ENCODE measurements at regions not wholly inside any gene's neighbourhood (a gene's known extent, or its start where the extent isn't known, plus 50 kb on each side); places are given as distances from the start of the nearest gene placed in this dataset.

DNA sequence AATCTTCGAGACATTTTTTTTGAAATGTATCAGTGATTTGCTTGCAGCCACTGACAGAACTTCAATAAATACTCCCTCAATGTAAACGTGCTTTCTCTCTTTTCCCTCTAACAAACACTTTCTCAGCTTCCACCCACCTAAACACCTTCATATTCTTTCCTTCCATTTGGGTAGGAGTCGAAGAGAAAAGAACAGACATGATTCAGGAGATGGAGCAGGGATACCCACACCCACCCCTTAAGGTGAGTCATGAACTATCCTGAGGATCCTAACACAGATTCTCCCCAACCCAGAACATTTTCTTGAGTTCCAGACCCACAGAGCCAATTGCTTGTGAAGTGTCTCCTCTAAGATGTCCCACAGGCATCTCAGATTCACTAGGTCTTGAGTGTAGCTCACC, 488.8 kb downstream of the CDK5RAP2 start:
- no peak for DNase-seq (ENCODE audit: insufficient read length, low spot score)
- no peak for TF ChIP-seq POLR2A (IDR thresholded peaks at IDR 0.05; ENCODE audit: low read depth, low read length)
- no peak for TF ChIP-seq POU2F2 (IDR thresholded peaks at IDR 0.05; ENCODE audit: low read depth, low read length)
- no peak for TF ChIP-seq SPI1 (IDR thresholded peaks at IDR 0.05; ENCODE audit: low read depth, low read length)
- TF ChIP-seq POLR2AphosphoS5 (IDR thresholded peaks at IDR 0.05; ENCODE audit: low read depth, low read length) = no peak
- no peak for TF ChIP-seq TAF1 (IDR thresholded peaks at IDR 0.05; ENCODE audit: low read depth, low read length)
- no peak for TF ChIP-seq PAX5 (IDR thresholded peaks at IDR 0.05; ENCODE audit: insufficient read depth, low read length, severe bottlenecking)
- no peak for FAIRE-seq

DNA sequence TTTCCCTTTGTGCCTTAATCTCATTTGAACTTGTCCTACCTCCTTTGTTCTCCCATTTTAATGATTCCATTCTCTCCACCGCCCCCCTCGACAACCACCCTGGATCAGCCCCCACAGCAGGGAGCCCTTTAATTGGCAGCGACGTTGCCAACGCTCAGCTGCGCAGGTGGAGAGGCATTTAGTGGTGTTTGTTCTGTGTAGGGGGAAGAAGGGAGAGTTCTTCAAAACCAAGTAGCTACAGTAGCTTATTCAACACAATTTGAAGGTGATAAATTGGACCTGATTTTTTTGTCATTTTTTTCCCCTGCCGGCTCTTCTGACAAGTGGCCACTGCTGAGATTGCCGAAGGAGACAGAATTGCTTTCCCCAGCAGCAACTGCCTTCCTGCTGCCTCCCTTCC, 499.1 kb downstream of the CDK5RAP2 start:
- DNase-seq (ENCODE audit: insufficient read length, low spot score) (no peak), FAIRE-seq (no peak)
- TF ChIP-seq PAX5 (IDR thresholded peaks at IDR 0.05; ENCODE audit: insufficient read depth, low read length, severe bottlenecking) (no peak), POLR2AphosphoS5 (IDR thresholded peaks at IDR 0.05; ENCODE audit: low read depth, low read length) (no peak), TAF1 (IDR thresholded peaks at IDR 0.05; ENCODE audit: low read depth, low read length) (no peak), POU2F2 (IDR thresholded peaks at IDR 0.05; ENCODE audit: low read depth, low read length) (no peak), POLR2A (IDR thresholded peaks at IDR 0.05; ENCODE audit: low read depth, low read length) (no peak), SPI1 (IDR thresholded peaks at IDR 0.05; ENCODE audit: low read depth, low read length) (no peak)

DNA sequence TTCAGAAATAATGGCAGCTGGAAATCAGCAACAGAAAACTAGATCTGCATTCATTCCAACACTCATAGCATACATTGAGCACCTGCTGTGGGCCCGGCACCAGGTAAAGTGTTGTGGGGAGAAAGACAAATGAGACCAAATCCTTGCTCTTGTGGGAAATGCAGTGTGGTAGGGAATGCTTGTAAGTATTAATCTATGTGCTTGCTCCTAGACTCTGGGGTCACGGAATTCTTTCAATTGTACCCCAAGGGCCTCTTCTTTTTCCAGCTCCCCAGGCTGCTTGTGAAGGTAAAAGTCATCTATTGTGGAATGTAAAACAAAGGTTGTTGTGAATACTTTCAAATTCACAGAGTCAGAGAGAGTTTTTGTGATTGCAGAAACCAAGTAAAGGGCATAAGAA, 501.9 kb downstream of the CDK5RAP2 start:
- FAIRE-seq (no peak), DNase-seq (ENCODE audit: insufficient read length, low spot score) (no peak)
- TF ChIP-seq POU2F2 (IDR thresholded peaks at IDR 0.05; ENCODE audit: low read depth, low read length) = no peak

DNA sequence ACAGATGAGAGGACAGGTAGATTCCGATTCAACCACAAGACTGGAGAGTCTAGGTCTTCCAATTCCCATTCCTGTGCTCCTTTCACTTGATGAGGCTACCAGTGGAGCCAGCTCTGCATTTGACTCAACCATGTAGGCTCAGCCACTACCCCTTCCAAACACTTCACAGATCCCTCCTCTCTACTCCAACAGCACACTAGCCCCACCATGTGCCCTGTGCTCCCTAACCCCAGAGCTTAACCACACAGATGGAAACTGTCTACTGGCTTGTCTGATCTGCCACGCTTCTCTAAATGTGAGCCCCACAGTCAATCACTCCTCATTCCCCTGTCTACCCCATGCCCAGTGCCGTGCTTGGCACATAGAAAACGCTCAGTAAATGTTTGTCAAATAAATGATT, 508.2 kb downstream of the CDK5RAP2 start:
- TF ChIP-seq POU2F2 (IDR thresholded peaks at IDR 0.05; ENCODE audit: low read depth, low read length) (no peak), SPI1 (IDR thresholded peaks at IDR 0.05; ENCODE audit: low read depth, low read length) (no peak), TAF1 (IDR thresholded peaks at IDR 0.05; ENCODE audit: low read depth, low read length) (no peak), POLR2A (IDR thresholded peaks at IDR 0.05; ENCODE audit: low read depth, low read length) (no peak), PAX5 (IDR thresholded peaks at IDR 0.05; ENCODE audit: insufficient read depth, low read length, severe bottlenecking) (no peak), POLR2AphosphoS5 (IDR thresholded peaks at IDR 0.05; ENCODE audit: low read depth, low read length) (no peak)
- no peak for FAIRE-seq
- no peak for DNase-seq (ENCODE audit: insufficient read length, low spot score)

DNA sequence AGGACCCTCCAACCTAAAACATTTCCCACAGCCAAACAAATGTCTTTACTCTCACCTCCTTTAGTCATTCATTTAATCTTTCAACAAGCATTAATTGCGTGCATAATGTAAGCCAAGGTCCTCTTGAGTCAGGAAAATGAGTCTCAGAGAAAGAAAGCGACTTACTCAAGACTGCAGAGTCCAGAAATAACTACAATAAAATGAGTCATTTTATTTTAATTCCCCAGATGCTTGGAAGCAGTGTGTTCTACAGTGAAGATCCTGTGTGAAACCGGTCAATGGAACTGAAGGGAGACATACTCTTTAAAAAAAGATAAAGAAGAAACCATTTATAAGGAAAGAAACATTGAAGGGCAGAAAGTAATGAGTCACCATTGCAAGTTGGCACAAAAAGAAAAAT, 513.7 kb downstream of the CDK5RAP2 start:
- no peak for FAIRE-seq

DNA sequence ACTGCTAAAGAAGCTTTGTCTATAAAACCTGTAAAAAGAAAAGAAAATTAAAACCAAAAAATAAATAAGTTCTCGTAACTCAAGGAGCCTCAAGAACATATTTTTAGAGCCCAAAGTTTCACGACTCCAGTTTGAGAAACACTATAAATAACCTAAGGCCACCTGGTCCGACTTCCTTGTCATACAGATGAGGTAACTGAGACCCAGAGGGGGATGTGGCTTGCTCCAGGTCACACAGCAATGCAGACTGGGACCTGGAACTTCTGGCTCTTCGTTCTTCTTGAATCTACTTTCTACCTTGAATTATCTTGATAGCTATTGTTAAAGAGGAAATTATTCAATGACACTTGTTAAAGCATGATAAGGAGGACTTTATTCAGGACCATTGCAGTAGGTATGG, 514.8 kb downstream of the CDK5RAP2 start:
- no peak for TF ChIP-seq POU2F2 (IDR thresholded peaks at IDR 0.05; ENCODE audit: low read depth, low read length)
- no peak for TF ChIP-seq POLR2A (IDR thresholded peaks at IDR 0.05; ENCODE audit: low read depth, low read length)
- TF ChIP-seq PAX5 (IDR thresholded peaks at IDR 0.05; ENCODE audit: insufficient read depth, low read length, severe bottlenecking) = no peak
- no peak for TF ChIP-seq SPI1 (IDR thresholded peaks at IDR 0.05; ENCODE audit: low read depth, low read length)
- TF ChIP-seq POLR2AphosphoS5 (IDR thresholded peaks at IDR 0.05; ENCODE audit: low read depth, low read length) = no peak
- TF ChIP-seq TAF1 (IDR thresholded peaks at IDR 0.05; ENCODE audit: low read depth, low read length) = no peak
- no peak for FAIRE-seq
- no peak for DNase-seq (ENCODE audit: insufficient read length, low spot score)

More for the DNA sequence above, 513.7 kb downstream of the CDK5RAP2 start:
- DNase-seq (ENCODE audit: insufficient read length, low spot score) = no peak
- TF ChIP-seq POLR2AphosphoS5 (IDR thresholded peaks at IDR 0.05; ENCODE audit: low read depth, low read length) (no peak), POLR2A (IDR thresholded peaks at IDR 0.05; ENCODE audit: low read depth, low read length) (no peak), SPI1 (IDR thresholded peaks at IDR 0.05; ENCODE audit: low read depth, low read length) (no peak), TAF1 (IDR thresholded peaks at IDR 0.05; ENCODE audit: low read depth, low read length) (no peak), PAX5 (IDR thresholded peaks at IDR 0.05; ENCODE audit: insufficient read depth, low read length, severe bottlenecking) (no peak), POU2F2 (IDR thresholded peaks at IDR 0.05; ENCODE audit: low read depth, low read length) (no peak)

DNA sequence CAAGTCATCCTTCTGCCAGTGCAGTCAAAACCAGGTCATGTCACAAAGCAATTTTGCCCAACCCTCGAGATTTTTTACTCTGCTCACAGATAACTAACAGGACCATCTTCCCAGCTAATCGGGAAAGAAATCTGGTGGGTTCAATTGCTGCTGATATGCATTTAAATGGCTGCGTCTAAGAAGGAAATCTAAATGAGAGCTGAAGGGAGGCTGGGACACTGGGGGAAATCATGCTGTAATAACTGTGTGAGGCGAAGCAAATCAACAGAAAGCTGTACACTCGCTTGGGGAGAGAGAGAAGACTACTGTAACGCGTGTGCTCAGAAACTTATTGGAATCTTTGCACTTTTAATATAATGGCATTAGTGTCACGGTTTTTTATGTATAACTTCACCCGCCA, 535.0 kb downstream of the CDK5RAP2 start:
- FAIRE-seq (no peak), DNase-seq (ENCODE audit: insufficient read length, low spot score) (no peak)
- no peak for TF ChIP-seq POLR2AphosphoS5 (IDR thresholded peaks at IDR 0.05; ENCODE audit: low read depth, low read length)
- TF ChIP-seq PAX5 (IDR thresholded peaks at IDR 0.05; ENCODE audit: insufficient read depth, low read length, severe bottlenecking) = no peak

DNA sequence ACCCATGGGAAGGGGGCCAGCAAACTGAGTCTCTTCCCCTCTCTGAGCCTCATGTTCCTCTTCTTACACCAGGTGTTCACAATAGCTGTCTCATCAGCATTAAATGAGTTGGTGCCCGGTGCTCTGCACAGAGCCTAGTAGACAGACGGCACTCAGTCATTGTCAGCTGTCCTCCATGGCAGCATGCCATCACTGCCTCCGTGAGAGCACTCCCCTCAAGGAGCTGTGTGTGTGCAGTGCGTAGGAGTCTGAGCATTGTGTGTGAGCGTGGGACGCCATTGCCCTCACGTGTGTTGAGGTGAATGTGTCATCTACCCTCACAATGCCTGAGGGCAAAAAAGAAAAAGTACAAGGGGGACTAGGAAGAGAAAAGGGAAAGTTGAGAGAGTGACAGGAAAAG, 536.5 kb downstream of the CDK5RAP2 start:
- FAIRE-seq (no peak), DNase-seq (ENCODE audit: insufficient read length, low spot score) (no peak)
- TF ChIP-seq SPI1 (IDR thresholded peaks at IDR 0.05; ENCODE audit: low read depth, low read length) = no peak
- no peak for TF ChIP-seq POU2F2 (IDR thresholded peaks at IDR 0.05; ENCODE audit: low read depth, low read length)
- TF ChIP-seq POLR2AphosphoS5 (IDR thresholded peaks at IDR 0.05; ENCODE audit: low read depth, low read length) = no peak
- no peak for TF ChIP-seq TAF1 (IDR thresholded peaks at IDR 0.05; ENCODE audit: low read depth, low read length)
- TF ChIP-seq POLR2A (IDR thresholded peaks at IDR 0.05; ENCODE audit: low read depth, low read length) = no peak
- TF ChIP-seq PAX5 (IDR thresholded peaks at IDR 0.05; ENCODE audit: insufficient read depth, low read length, severe bottlenecking) = no peak

DNA sequence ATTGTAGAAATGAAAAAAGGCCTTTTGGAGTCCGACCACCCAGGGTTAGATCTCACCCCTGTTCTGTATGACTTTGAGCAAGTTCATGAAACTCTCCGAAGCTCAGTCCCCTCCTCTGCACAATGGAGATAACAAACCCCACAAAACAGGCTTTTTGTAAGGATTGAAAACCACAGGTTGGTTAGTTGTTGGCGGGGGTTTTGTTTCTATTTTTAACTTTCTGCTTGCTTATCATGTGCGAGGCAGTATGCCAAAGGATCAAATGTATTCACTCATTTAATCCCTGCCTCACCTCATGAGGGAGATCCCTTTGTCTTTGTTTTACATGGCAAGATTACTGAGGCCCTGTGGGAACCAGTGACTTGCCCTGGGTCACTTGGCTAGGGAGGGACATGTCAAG, 539.1 kb downstream of the CDK5RAP2 start:
- no peak for FAIRE-seq
- no peak for DNase-seq (ENCODE audit: insufficient read length, low spot score)
- no peak for TF ChIP-seq POLR2A (IDR thresholded peaks at IDR 0.05; ENCODE audit: low read depth, low read length)
- TF ChIP-seq POLR2AphosphoS5 (IDR thresholded peaks at IDR 0.05; ENCODE audit: low read depth, low read length) = no peak
- TF ChIP-seq PAX5 (IDR thresholded peaks at IDR 0.05; ENCODE audit: insufficient read depth, low read length, severe bottlenecking) = no peak
- no peak for TF ChIP-seq SPI1 (IDR thresholded peaks at IDR 0.05; ENCODE audit: low read depth, low read length)
- TF ChIP-seq POU2F2 (IDR thresholded peaks at IDR 0.05; ENCODE audit: low read depth, low read length) = no peak
- TF ChIP-seq TAF1 (IDR thresholded peaks at IDR 0.05; ENCODE audit: low read depth, low read length) = no peak

DNA sequence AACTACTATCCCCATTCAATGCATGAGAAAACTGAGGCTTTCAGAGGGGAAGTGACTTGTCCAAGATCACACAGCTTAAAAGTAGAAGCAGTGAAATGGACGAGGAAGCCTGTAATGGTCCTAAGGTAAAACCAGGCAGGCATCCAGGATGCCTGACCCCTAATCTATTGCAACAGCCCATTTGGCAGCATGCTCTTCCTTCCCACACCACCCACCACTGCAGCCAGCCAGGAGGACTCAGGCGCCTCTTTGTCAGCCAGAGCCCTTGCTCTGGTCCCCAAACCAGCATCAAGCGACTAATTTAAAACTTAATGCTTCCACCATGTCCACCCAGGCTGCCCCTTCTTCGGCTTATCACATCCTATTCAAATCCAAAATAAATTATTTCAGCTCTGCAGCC, 541.6 kb downstream of the CDK5RAP2 start:
- TF ChIP-seq POLR2A (IDR thresholded peaks at IDR 0.05; ENCODE audit: low read depth, low read length) (no peak), SPI1 (IDR thresholded peaks at IDR 0.05; ENCODE audit: low read depth, low read length) (no peak), POU2F2 (IDR thresholded peaks at IDR 0.05; ENCODE audit: low read depth, low read length) (no peak), POLR2AphosphoS5 (IDR thresholded peaks at IDR 0.05; ENCODE audit: low read depth, low read length) (no peak), TAF1 (IDR thresholded peaks at IDR 0.05; ENCODE audit: low read depth, low read length) (no peak)
- DNase-seq (ENCODE audit: insufficient read length, low spot score) = no peak
- no peak for FAIRE-seq

All from GM12891 (cell line).